Erythroblast (primary cell): ENCODE measurements at regions not wholly inside any gene's neighbourhood (a gene's known extent, or its start where the extent isn't known, plus 50 kb on each side); places are given as distances from the start of the nearest gene placed in this dataset.

ENCODE experiments used
- GATA1 ChIP-seq: IDR thresholded peaks from 2 replicates; pipeline ENCODE4 v1.6.1; 2011; ENCODE audit warnings: low read depth, mild to moderate bottlenecking, control low read depth, low read length, moderate library complexity
- POLR2A ChIP-seq: IDR thresholded peaks from 2 replicates; pipeline ENCODE4 v1.6.1; 2011; ENCODE audit warnings: mild to moderate bottlenecking, low read length

- TF ChIP-seq POLR2A (no peak), GATA1 (no peak)
Observed at GRCh38 chr4:170651786-170652185, 562.0 kb upstream of the AADAT start.
